Breast epithelium (tissue), 4 donors: ENCODE measurements at regions not wholly inside any gene's neighbourhood (a gene's known extent, or its start where the extent isn't known, plus 50 kb on each side); places are given as distances from the start of the nearest gene placed in this dataset.

Experiments used
- DNase-seq, 2 donors: peaks; one replicate each; pipeline ENCODE4 v3.0.0-alpha.2; 2019; ENCODE audit warnings: low spot score in 2 of 2
- H3K27ac ChIP-seq, 2 donors: fragments of 200-600 bp; sonication (generic) in 1 of 2; one replicate each; pipeline ENCODE4 v1.5.1; 2016 to 2019; ENCODE audit warnings: mild to moderate bottlenecking in 1 of 2
- H3K27me3 ChIP-seq, 2 donors: fragments of 200-600 bp; sonication (generic) in 1 of 2; one replicate each; pipeline versions ENCODE4 v1.5.1 to v1.6.0; 2017 to 2019; ENCODE audit warnings: control low read depth in 1 of 2, mild to moderate bottlenecking in 1 of 2
- H3K36me3 ChIP-seq: fragments of 200-600 bp; one replicate; pipeline ENCODE4 v1.5.1; 2019
- H3K4me1 ChIP-seq, 2 donors: fragments of 200-600 bp; sonication (generic); one replicate each; pipeline ENCODE4 v1.5.1; 2016 to 2019; ENCODE audit warnings: control low read depth in 1 of 2
- H3K4me3 ChIP-seq, 3 donors: fragments of 200-600 bp; sonication (generic); 1 replicate in 2 of 3; 2 replicates in 1 of 3; pipeline ENCODE4 v1.5.1; 2016 to 2019; ENCODE audit warnings: mild to moderate bottlenecking in 3 of 3, moderate library complexity in 2 of 3
- H3K9me3 ChIP-seq, 2 donors: fragments of 200-600 bp; sonication (generic) in 1 of 2; one replicate each; pipeline ENCODE4 v1.5.1; 2016 to 2019; ENCODE audit warnings: control low read depth in 1 of 2
- CTCF ChIP-seq, 3 donors: fragments of 450-650 bp; IDR thresholded peaks; one replicate each; pipeline ENCODE4 v1.5.1; 2016 to 2017; ENCODE audit warnings: antibody characterized with exemption in 3 of 3, mild to moderate bottlenecking in 3 of 3, moderate library complexity in 3 of 3
- POLR2A ChIP-seq: fragments of 450-650 bp; IDR thresholded peaks from one replicate; pipeline ENCODE4 v1.6.1; 2016; ENCODE audit warnings: antibody characterized with exemption, mild to moderate bottlenecking, moderate library complexity
- POLR2AphosphoS5 ChIP-seq, 3 donors: sonication (generic); formaldehyde crosslinking; IDR thresholded peaks; one replicate each; pipeline ENCODE4 v1.6.1; 2017; ENCODE audit warnings: antibody characterized with exemption in 3 of 3
- intact Hi-C: fragments of 100-400 bp; cut with DNase I; formaldehyde crosslinking; loops from one replicate; pipeline ENCODE4 v1.15.1; 2023; ENCODE audit warnings: low total_unique reads

DNA sequence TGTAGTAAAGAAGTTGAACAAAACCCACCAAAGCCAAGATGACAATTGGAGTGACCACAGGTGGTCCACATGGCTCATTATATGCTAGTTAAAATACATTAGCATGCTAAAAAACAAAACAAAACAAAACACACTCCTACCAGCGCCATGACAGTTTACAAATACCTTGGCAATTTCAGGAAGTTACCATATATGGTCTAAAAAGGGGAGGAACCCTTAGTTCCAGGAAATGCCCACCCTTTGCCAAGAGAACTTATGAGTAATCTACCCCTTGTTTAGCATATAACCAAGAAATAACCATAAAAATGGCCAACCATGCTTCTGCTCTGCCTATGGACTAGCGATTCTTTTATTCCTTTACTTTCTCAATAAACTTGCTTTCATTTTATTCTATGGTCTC lies 979.1 kb upstream of the POT1 start:
- DNase-seq = no peak
- no peaks in the 10 kb centered on the region for H3K4me1 ChIP-seq
- no peaks in the 10 kb centered on the region for H3K27me3 ChIP-seq
- TF ChIP-seq POLR2AphosphoS5 (IDR thresholded peaks at IDR 0.05) (no peak), CTCF (IDR thresholded peaks at IDR 0.05) (no peak), POLR2A (no peak)
- no peak overlapping the region for H3K4me3 ChIP-seq
- intact Hi-C loops = no loop called here
- H3K36me3 ChIP-seq = no peaks in the 10 kb centered on the region
- H3K9me3 ChIP-seq = peaks cover 0 to 6% of the 10 kb centered on the region in 2 donors
- no peak overlapping the region for H3K27ac ChIP-seq

GRCh38 chr7:125899577-125899976 lies 970.0 kb upstream of the POT1 start:
- no peaks in the 10 kb centered on the region for H3K4me1 ChIP-seq
- no peak for TF ChIP-seq CTCF (IDR thresholded peaks at IDR 0.05)
- no peak for TF ChIP-seq POLR2A
- no peak for TF ChIP-seq POLR2AphosphoS5 (IDR thresholded peaks at IDR 0.05)
- intact Hi-C loops = no loop called here

GRCh38 chr7:125892434-125892833 lies 962.8 kb upstream of the POT1 start:
- intact Hi-C loops = no loop called here
- no peak overlapping the region for H3K27ac ChIP-seq
- no peaks in the 10 kb centered on the region for H3K27me3 ChIP-seq
- H3K36me3 ChIP-seq = no peaks in the 10 kb centered on the region
- H3K4me3 ChIP-seq = no peak overlapping the region
- no peaks in the 10 kb centered on the region for H3K9me3 ChIP-seq
- no peaks in the 10 kb centered on the region for H3K4me1 ChIP-seq
- no peak for DNase-seq
- no peak for TF ChIP-seq CTCF (IDR thresholded peaks at IDR 0.05)
- TF ChIP-seq POLR2A = no peak
- TF ChIP-seq POLR2AphosphoS5 (IDR thresholded peaks at IDR 0.05) = no peak

More at GRCh38 chr7:125899577-125899976, 970.0 kb upstream of the POT1 start:
- H3K36me3 ChIP-seq = no peaks in the 10 kb centered on the region
- no peak overlapping the region for H3K4me3 ChIP-seq
- no peaks in the 10 kb centered on the region for H3K9me3 ChIP-seq
- H3K27me3 ChIP-seq = no peaks in the 10 kb centered on the region
- H3K27ac ChIP-seq = no peak overlapping the region
- no peak for DNase-seq

DNA sequence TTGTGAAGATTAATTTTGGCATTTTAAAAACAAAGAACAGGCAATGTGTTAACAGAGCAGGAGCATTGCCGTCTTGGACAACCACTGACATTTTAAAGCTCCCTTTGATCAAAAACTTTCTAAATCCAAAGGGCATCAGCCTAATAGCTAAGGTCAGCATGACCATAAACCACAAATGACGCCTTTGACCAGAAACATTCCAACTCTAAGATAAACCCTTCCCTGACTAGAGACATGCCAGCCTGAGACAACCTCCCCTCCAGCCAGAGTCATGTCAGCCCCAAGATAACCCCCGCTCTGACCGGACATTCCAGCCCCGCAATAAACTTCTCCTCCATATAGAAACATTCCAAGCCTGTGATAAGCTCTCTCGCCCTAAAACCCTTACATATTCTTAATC lies 949.4 kb upstream of the POT1 start:
- TF ChIP-seq POLR2A = no peak
- no peak for TF ChIP-seq CTCF (IDR thresholded peaks at IDR 0.05)
- TF ChIP-seq POLR2AphosphoS5 (IDR thresholded peaks at IDR 0.05) = no peak

DNA sequence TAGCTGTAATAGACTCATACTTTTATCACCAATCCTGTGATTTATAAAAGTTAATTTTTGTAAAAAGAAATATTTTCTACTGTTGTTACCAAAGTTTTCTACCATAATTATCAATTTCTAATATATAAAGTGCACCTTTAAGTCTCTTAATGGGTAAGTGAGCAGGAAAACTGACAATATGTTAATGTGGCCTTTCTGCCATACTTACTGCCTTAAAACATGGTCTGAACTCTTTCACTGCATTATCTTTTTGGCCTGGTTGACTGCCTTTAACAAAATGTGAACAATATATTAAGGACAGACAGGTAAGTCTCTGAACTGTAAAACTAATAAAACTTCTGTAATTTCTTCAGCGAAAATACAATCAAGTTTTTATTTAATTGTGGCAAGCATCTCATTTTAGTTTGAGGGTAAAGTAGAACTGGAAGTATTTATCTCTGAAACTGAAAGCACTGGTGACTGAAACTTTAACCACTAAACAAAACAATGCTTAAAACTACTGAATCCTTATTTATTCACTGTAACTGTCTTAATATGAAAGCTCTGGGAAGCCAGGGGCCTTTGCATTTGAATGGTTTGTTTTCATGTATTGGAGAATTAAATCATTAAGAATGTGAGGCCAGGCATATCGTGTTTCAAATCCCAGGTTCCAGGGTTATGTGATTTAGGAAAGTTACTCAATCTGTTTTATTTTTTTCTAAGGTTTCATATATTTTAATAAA lies 948.8 kb upstream of the POT1 start:
- no peaks in the 10 kb centered on the region for H3K36me3 ChIP-seq
- DNase-seq = no peak
- H3K27ac ChIP-seq = no peak overlapping the region
- TF ChIP-seq POLR2AphosphoS5 (IDR thresholded peaks at IDR 0.05) (no peak), CTCF (IDR thresholded peaks at IDR 0.05) (no peak), POLR2A (no peak)
- no peaks in the 10 kb centered on the region for H3K27me3 ChIP-seq
- peaks cover 0 to 6% of the 10 kb centered on the region in 2 donors for H3K9me3 ChIP-seq
- intact Hi-C loops = no loop called here
- no peak overlapping the region for H3K4me3 ChIP-seq
- H3K4me1 ChIP-seq = no peaks in the 10 kb centered on the region

More for the DNA sequence above, 949.4 kb upstream of the POT1 start:
- no peak overlapping the region for H3K4me3 ChIP-seq
- intact Hi-C loops = no loop called here
- H3K36me3 ChIP-seq = no peaks in the 10 kb centered on the region
- no peak overlapping the region for H3K27ac ChIP-seq
- peaks cover 0 to 6% of the 10 kb centered on the region in 2 donors for H3K9me3 ChIP-seq
- H3K4me1 ChIP-seq = no peaks in the 10 kb centered on the region
- H3K27me3 ChIP-seq = no peaks in the 10 kb centered on the region
- DNase-seq = no peak
